Lower leg skin (tissue), 3 donors: ENCODE measurements at regions not wholly inside any gene's neighbourhood (a gene's known extent, or its start where the extent isn't known, plus 50 kb on each side); places are given as distances from the start of the nearest gene placed in this dataset.

Experiments used
- CTCF ChIP-seq, 3 donors: fragments of 450-650 bp; IDR thresholded peaks; one replicate each; pipeline ENCODE4 v1.5.1; 2016; ENCODE audit warnings: antibody characterized with exemption in 3 of 3, mild to moderate bottlenecking in 3 of 3, moderate library complexity in 2 of 3
- POLR2A ChIP-seq, 2 donors: fragments of 450-650 bp; IDR thresholded peaks; one replicate each; pipeline ENCODE4 v1.6.1; 2016 to 2017; ENCODE audit warnings: antibody characterized with exemption in 2 of 2, mild to moderate bottlenecking in 1 of 2, moderate library complexity in 1 of 2

- no peak for TF ChIP-seq CTCF (IDR thresholded peaks at IDR 0.05)
- no peak for TF ChIP-seq POLR2A (IDR thresholded peaks at IDR 0.05)
Measured at GRCh38 chr14:34222867-34223266, 239.2 kb downstream of the SPTSSA start.
